Spleen (tissue), 11 donors: ENCODE measurements at regions not wholly inside any gene's neighbourhood (a gene's known extent, or its start where the extent isn't known, plus 50 kb on each side); places are given as distances from the start of the nearest gene placed in this dataset.

ENCODE experiments used
- DNase-seq: peaks from one replicate; pipeline ENCODE4 v3.0.0-alpha.2; 2020
- H3K27ac ChIP-seq, 8 donors: fragments of 200-600 bp; sonication (generic) in 7 of 8; 1 replicate in 4 of 8; 2 replicates in 4 of 8; pipeline versions ENCODE4 v1.5.0 to v1.8.0; 2016 to 2021; ENCODE audit warnings: inconsistent platforms in 4 of 8, mild to moderate bottlenecking in 4 of 8, moderate library complexity in 1 of 8
- H3K27me3 ChIP-seq, 7 donors: fragments of 200-600 bp; sonication (generic) in 6 of 7; replicated peaks in 1 of 7; 1 replicate in 4 of 7; 2 replicates in 3 of 7; pipeline versions ENCODE4 v1.5.0 to v1.8.0; 2016 to 2021; ENCODE audit warnings: inconsistent platforms in 3 of 7, mild to moderate bottlenecking in 1 of 7
- H3K36me3 ChIP-seq, 6 donors: fragments of 200-600 bp; sonication (generic) in 5 of 6; 1 replicate in 4 of 6; 2 replicates in 2 of 6; pipeline versions ENCODE4 v1.5.0 to v1.8.0; 2016 to 2021; ENCODE audit warnings: inconsistent platforms in 2 of 6
- H3K4me1 ChIP-seq, 6 donors: fragments of 200-600 bp; sonication (generic) in 5 of 6; 1 replicate in 3 of 6; 2 replicates in 3 of 6; pipeline versions ENCODE4 v1.5.0 to v1.8.0; 2016 to 2021; ENCODE audit warnings: inconsistent platforms in 3 of 6
- H3K4me3 ChIP-seq, 8 donors: fragments of 200-600 bp; sonication (generic) in 7 of 8; 1 replicate in 4 of 8; 2 replicates in 4 of 8; pipeline versions ENCODE4 v1.5.0 to v1.8.0; 2016 to 2021; ENCODE audit warnings: inconsistent platforms in 4 of 8, mild to moderate bottlenecking in 4 of 8, moderate library complexity in 2 of 8
- H3K9me3 ChIP-seq, 8 donors: fragments of 200-600 bp; sonication (generic) in 7 of 8; 1 replicate in 4 of 8; 2 replicates in 4 of 8; pipeline versions ENCODE4 v1.5.0 to v1.8.0; 2016 to 2021; ENCODE audit warnings: inconsistent platforms in 4 of 8
- CTCF ChIP-seq, 11 experiments: fragments of 200-600 bp in 7 of 11; fragments of 450-650 bp in 4 of 11; sonication (generic) in 4 of 11; IDR thresholded peaks in 8 of 11; conservative IDR thresholded peaks in 3 of 11; 1 replicate in 7 of 11; 2 replicates in 4 of 11; pipeline versions ENCODE4 v1.4.0 to v1.8.0; 2016 to 2021; ENCODE audit warnings: antibody characterized with exemption in 11 of 11, inconsistent platforms in 4 of 11, mild to moderate bottlenecking in 1 of 11
- POLR2A ChIP-seq, 3 donors: fragments of 450-650 bp; IDR thresholded peaks; one replicate each; pipeline ENCODE4 v1.5.1; 2017; ENCODE audit warnings: antibody characterized with exemption in 3 of 3, mild to moderate bottlenecking in 1 of 3
- POLR2AphosphoS5 ChIP-seq, 3 donors: sonication (generic); formaldehyde crosslinking; IDR thresholded peaks; one replicate each; pipeline ENCODE4 v1.5.1; 2017; ENCODE audit warnings: antibody characterized with exemption in 3 of 3
- WGBS, 5 donors: extraction: QIAGEN DNeasy Blood & Tissue Kit in 3 of 5; methylation state at CpG; one replicate each; pipeline versions ENCODE4 v1.1.5 to v1.1.7; 2013 to 2018; 5-methylcytosine and 5-hydroxymethylcytosine counted together
- intact Hi-C: fragments of 100-400 bp; cut with DNase I; formaldehyde crosslinking; loops from one replicate; pipeline ENCODE4 v1.15.0; 2023; ENCODE audit warnings: low total_unique reads
- donor health status: healthy with polysubstance abuse.
- donor health status: DM: no; HTN: no; CAD: no; lungs with moderate emphysema.
- donor health status: DM: no; HTN: no; CAD: no.
- donor health status: Bipolar disorder and iron deficiency.
- donor health status: healthy.
- donor health status: DM: no; HTN: no; CAD: no.
- donor health status: DM: yes; HTN: yes; CAD: no.

DNA sequence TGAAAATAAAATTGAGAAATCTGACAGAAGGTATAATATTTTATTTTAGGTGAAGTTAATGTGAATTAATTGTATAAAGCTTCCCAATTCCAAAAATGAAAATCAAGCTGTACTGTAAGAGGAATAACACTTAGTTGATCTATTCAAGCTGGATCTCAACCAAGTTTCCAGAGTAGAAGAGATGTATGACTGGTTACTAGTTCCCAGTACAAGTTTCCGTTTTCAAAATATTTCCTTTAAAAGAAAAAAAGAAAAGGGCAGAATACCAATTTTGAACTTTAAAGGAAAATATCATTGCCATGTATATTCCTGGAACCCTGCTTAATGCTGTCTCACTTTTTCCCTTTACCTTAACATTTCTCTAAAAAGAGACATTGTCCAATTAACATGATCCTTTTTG, 308.5 kb downstream of the IRS1 start:
- Histone ChIP-seq H3K4me3 (no peak overlapping the region), H3K27me3 (peaks cover 0 to 4% (median 0%) of the 10 kb centered on the region in 7 donors), H3K4me1 (no peaks in the 10 kb centered on the region), H3K9me3 (no peaks in the 10 kb centered on the region), H3K27ac (no peak overlapping the region), H3K36me3 (no peaks in the 10 kb centered on the region)
- 70 to 83% (median 79%) methylated on average over 1 of the region's 1 CpG for WGBS, 5 donors
- no peak for DNase-seq
- intact Hi-C loops: no loop called here
- no peak for TF ChIP-seq POLR2AphosphoS5 (IDR thresholded peaks at IDR 0.05)
- no peak for TF ChIP-seq CTCF (IDR thresholded peaks at IDR 0.05 in 8 of 11, conservative IDR thresholded peaks at IDR 0.05 in 3 of 11)
- no peak for TF ChIP-seq POLR2A (IDR thresholded peaks at IDR 0.05)

DNA sequence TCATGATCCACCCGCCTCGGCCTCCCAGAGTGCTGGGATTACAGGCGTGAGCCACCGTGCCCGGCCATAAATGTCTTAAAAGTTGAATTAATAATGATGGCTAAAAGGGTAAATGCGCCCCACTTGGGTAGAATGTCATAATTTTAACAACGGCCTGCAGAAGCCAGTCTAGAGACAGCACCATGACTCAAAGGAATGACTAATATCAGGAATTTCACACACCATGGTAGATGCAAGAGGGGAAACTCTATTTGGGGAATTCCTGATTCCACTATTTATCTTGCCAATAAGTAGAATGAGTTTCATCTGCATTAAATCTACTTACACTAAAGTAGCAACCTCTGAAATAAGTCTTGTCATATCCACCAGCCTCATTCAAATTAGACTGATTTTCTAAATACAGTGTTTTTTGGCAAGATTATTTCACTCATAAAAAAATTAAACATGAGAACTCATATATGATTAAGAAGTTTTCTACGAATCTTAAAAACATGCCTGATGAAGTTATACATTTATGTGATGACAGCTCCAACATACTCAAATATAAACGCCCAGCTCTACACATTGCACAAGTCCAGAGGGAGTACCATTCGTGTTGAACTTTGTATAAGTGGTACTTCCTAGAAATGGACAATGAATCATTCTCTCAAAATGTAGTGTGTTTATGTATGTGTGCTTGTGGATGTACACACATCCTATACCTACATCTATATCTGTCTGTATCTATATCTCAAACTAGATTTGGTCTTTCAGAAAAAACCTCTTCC, 309.7 kb downstream of the IRS1 start:
- no peaks in the 10 kb centered on the region for H3K36me3 ChIP-seq
- H3K9me3 ChIP-seq: no peaks in the 10 kb centered on the region
- no peaks in the 10 kb centered on the region for H3K27me3 ChIP-seq
- intact Hi-C loops: no loop called here
- no peak overlapping the region for H3K4me3 ChIP-seq
- WGBS, 5 donors: 66 to 82% (median 77%) methylated on average over 10 of the region's 10 CpGs
- H3K27ac ChIP-seq: no peak overlapping the region
- no peaks in the 10 kb centered on the region for H3K4me1 ChIP-seq
- no peak for DNase-seq
- no peak for TF ChIP-seq CTCF (IDR thresholded peaks at IDR 0.05 in 8 of 11, conservative IDR thresholded peaks at IDR 0.05 in 3 of 11)
- no peak for TF ChIP-seq POLR2A (IDR thresholded peaks at IDR 0.05)
- no peak for TF ChIP-seq POLR2AphosphoS5 (IDR thresholded peaks at IDR 0.05)

- intact Hi-C loops: no loop called here
- DNase-seq: no peak
- Histone ChIP-seq H3K9me3 (no peaks in the 10 kb centered on the region), H3K36me3 (no peaks in the 10 kb centered on the region), H3K4me3 (no peak overlapping the region), H3K27ac (no peak overlapping the region), H3K27me3 (peaks cover 0 to 9% (median 0%) of the 10 kb centered on the region in 7 donors), H3K4me1 (no peaks in the 10 kb centered on the region)
- TF ChIP-seq CTCF (IDR thresholded peaks at IDR 0.05 in 8 of 11, conservative IDR thresholded peaks at IDR 0.05 in 3 of 11) (no peak), POLR2A (IDR thresholded peaks at IDR 0.05) (no peak)
These were observed 311.6 kb downstream of the IRS1 start for GRCh38 chr2:226488034-226488433.

DNA sequence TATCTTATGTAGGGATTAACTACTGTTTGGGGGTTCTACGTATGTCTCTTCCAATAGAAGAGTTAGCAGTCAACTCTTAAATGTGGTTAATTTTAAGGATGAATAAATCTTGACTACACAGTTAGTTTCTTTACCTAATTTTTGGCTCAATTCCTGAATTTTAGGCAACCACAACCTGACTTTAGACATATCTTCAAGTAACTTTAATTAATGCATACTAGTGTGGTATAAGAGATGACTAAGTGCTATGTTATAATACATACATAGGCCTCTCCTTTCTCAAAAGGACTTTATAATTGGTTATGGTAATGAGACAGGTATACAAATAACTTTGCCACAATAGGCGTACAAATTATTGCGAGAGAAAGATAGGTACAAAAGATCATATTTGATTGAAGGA, 312.0 kb downstream of the IRS1 start:
- Histone ChIP-seq H3K36me3 (no peaks in the 10 kb centered on the region), H3K4me1 (no peaks in the 10 kb centered on the region), H3K27me3 (peaks cover 0 to 9% (median 0%) of the 10 kb centered on the region in 7 donors), H3K9me3 (no peaks in the 10 kb centered on the region), H3K4me3 (no peak overlapping the region), H3K27ac (no peak overlapping the region)
- DNase-seq: no peak
- intact Hi-C loops: no loop called here
- 86 to 92% (median 88%) methylated on average over 3 of the region's 3 CpGs for WGBS, 5 donors
- no peak for TF ChIP-seq POLR2A (IDR thresholded peaks at IDR 0.05)
- TF ChIP-seq CTCF (IDR thresholded peaks at IDR 0.05 in 8 of 11, conservative IDR thresholded peaks at IDR 0.05 in 3 of 11): no peak
- no peak for TF ChIP-seq POLR2AphosphoS5 (IDR thresholded peaks at IDR 0.05)
